ENCODE measurements at regions not wholly inside any gene's neighbourhood (a gene's known extent, or its start where the extent isn't known, plus 50 kb on each side); places are given as distances from the start of the nearest gene placed in this dataset.

- intact Hi-C loops (cut with DNase I), result no loop called here
- Histone ChIP-seq H3K27ac (no peak overlapping the region), H3K36me3 (no peaks in the 10 kb centered on the region), H3K4me1 (no peaks in the 10 kb centered on the region), H3K4me3 (no peak overlapping the region), H3K9me3 (no peaks in the 10 kb centered on the region), H3K27me3 (no peaks in the 10 kb centered on the region)
- 57% methylated on average over 5 of the region's 5 CpGs for WGBS (ENCODE audit: insufficient coverage, low coverage, low lambda C conversion rate, missing lambda C conversion rate)
- DNase-seq (no peak), ATAC-seq (no peak)
- TF ChIP-seq POLR2A (IDR thresholded peaks at IDR 0.05), result no peak
- TF ChIP-seq CTCF (IDR thresholded peaks at IDR 0.05), result no peak
These were observed 339.0 kb downstream of the GABRB3 start for GRCh38 chr15:26433818-26434217.

DNA sequence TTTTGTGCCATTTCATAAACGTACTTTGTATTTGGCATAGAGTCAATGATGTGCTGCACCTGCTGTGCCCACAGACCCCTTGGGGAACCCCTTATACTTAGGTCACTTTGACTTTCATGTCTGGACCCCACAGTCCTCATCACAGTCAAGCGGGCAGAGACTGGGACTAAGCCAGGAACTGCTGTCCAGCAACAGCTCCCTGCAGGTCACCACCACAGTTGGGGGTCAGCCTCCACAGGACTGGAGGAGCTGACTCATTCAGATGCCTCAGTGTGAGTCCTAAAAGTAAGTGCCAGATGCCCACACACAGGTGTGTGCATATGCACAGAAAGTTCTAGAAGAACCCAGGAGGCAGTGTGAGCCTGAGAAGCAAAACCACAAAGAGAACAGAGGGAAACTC, 339.8 kb downstream of the GABRB3 start:
- DNase-seq, result no peak
- no peaks in the 10 kb centered on the region for H3K9me3 ChIP-seq

GRCh38 chr15:26421065-26421464, 351.8 kb downstream of the GABRB3 start:
- Histone ChIP-seq H3K27me3 (no peaks in the 10 kb centered on the region), H3K4me1 (no peaks in the 10 kb centered on the region), H3K36me3 (no peaks in the 10 kb centered on the region), H3K4me3 (no peak overlapping the region), H3K27ac (no peak overlapping the region), H3K9me3 (no peaks in the 10 kb centered on the region)
- 56% methylated on average over 2 of the region's 2 CpGs for WGBS (ENCODE audit: insufficient coverage, low coverage, low lambda C conversion rate, missing lambda C conversion rate)
- intact Hi-C loops (cut with DNase I), result no loop called here
- DNase-seq (no peak), ATAC-seq (no peak)
- TF ChIP-seq POLR2A (IDR thresholded peaks at IDR 0.05), result no peak
- TF ChIP-seq CTCF (IDR thresholded peaks at IDR 0.05), result no peak

More for the DNA sequence above, 339.8 kb downstream of the GABRB3 start:
- no peak for ATAC-seq
- no peaks in the 10 kb centered on the region for H3K4me1 ChIP-seq
- H3K27me3 ChIP-seq, result no peaks in the 10 kb centered on the region
- H3K36me3 ChIP-seq, result no peaks in the 10 kb centered on the region
- H3K4me3 ChIP-seq, result no peak overlapping the region
- TF ChIP-seq POLR2A (IDR thresholded peaks at IDR 0.05) (no peak), CTCF (IDR thresholded peaks at IDR 0.05) (no peak)
- intact Hi-C loops (cut with DNase I), result no loop called here
- H3K27ac ChIP-seq, result no peak overlapping the region
- 36% methylated on average over 2 of the region's 2 CpGs for WGBS (ENCODE audit: insufficient coverage, low coverage, low lambda C conversion rate, missing lambda C conversion rate)

GRCh38 chr15:26395624-26396023, 377.2 kb downstream of the GABRB3 start:
- Histone ChIP-seq H3K4me1 (no peaks in the 10 kb centered on the region), H3K9me3 (no peaks in the 10 kb centered on the region), H3K36me3 (no peaks in the 10 kb centered on the region), H3K27me3 (no peaks in the 10 kb centered on the region), H3K27ac (no peak overlapping the region), H3K4me3 (no peak overlapping the region)
- ATAC-seq (no peak), DNase-seq (no peak)
- 35% methylated on average over 4 of the region's 4 CpGs for WGBS (ENCODE audit: insufficient coverage, low coverage, low lambda C conversion rate, missing lambda C conversion rate)
- TF ChIP-seq POLR2A (IDR thresholded peaks at IDR 0.05) (no peak), CTCF (IDR thresholded peaks at IDR 0.05) (no peak)
- intact Hi-C loops (cut with DNase I), result no loop called here

- DNase-seq (no peak), ATAC-seq (no peak)
- 42% methylated on average over 4 of the region's 8 CpGs for whole genome bisulfite sequencing (ENCODE audit: insufficient coverage, low coverage, low lambda C conversion rate, missing lambda C conversion rate)
- H3K36me3 ChIP-seq, result no peaks in the 10 kb centered on the region
- H3K27ac ChIP-seq, result no peak overlapping the region
- no peaks in the 10 kb centered on the region for H3K4me1 ChIP-seq
- no peaks in the 10 kb centered on the region for H3K27me3 ChIP-seq
- TF ChIP-seq CTCF (IDR thresholded peaks at IDR 0.05), result no peak
- no peak for TF ChIP-seq POLR2A (IDR thresholded peaks at IDR 0.05)
- intact Hi-C loops (cut with DNase I), result no loop called here
- H3K4me3 ChIP-seq, result no peak overlapping the region
- no peaks in the 10 kb centered on the region for H3K9me3 ChIP-seq
These were observed 378.1 kb downstream of the GABRB3 start for GRCh38 chr15:26394801-26395200.
